ENCODE measurements at regions not wholly inside any gene's neighbourhood (a gene's known extent, or its start where the extent isn't known, plus 50 kb on each side); places are given as distances from the start of the nearest gene placed in this dataset.
A peak's percentile ranks its signal among the peaks of the same experiment; 100 is the strongest.

DNA sequence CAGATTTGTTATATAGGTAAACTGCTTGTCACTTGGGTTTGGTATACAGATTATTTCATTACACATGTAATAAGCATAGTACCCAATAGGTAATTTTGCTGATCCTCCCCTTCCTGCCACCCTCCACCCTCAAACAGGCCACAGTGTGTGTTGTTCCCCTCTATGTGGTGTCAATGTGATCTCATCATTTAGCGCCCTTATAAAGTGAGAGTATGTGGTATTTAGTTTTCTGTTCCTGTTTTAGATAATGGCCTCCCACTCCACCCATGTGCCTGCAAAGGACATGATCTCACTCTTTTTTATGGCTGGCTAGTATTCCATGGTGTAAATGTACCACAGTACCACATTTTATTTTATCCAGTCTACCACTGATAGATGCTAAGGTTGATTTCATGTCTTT, 522.1 kb upstream of the LRRC7 start (continued):
- TF ChIP-seq FOSL2 (IDR thresholded peaks at IDR 0.05; ENCODE audit: borderline replicate concordance, low read depth): no peak

GRCh38 chr1:69055194-69055593, 512.5 kb upstream of the LRRC7 start:
- POLR2A ChIA-PET: no interaction called here
- H3K27me3 ChIP-seq (ENCODE audit: insufficient read depth): no peaks in the 10 kb centered on the region

DNA sequence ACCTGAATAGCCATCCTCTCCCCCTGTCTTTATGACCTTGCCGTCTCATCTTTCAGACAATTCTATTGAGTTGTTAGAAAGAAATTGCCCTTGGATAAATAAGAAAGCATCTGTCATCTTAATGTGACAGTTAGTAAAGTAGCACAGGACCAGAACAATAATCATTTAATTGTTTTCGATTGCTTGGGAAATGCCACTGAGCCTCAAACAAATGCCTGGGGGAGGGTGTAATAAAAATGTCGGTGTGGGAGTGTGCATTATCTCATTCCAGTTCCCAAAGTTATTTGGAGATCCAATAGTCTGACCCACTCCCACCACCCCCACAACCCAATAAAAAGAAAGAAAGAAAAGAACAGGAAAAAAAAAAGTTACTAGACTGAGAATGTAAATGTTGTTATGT, 509.3 kb upstream of the LRRC7 start:
- no peaks in the 10 kb centered on the region for H3K79me2 ChIP-seq (ENCODE audit: insufficient read depth)
- ChIA-PET POLR2A (no interaction called here), CTCF (no interaction called here)
- H3K4me2 ChIP-seq: no peak overlapping the region
- no peaks in the 10 kb centered on the region; a peak in 1 of 4 replicates for H3K4me1 ChIP-seq (ENCODE audit: control insufficient read depth in 1 of 2, insufficient read depth in 2 of 2, low read depth in 1 of 2, low read length in 1 of 2)
- no peaks in the 10 kb centered on the region for H3F3A ChIP-seq (replicated peaks; ENCODE audit: insufficient read depth)
- H3K27ac ChIP-seq (ENCODE audit: low read depth in 2 of 2, low read length in 1 of 2): no peak overlapping the region
- H2AFZ ChIP-seq (ENCODE audit: low read depth): no peak overlapping the region
- no peaks in the 10 kb centered on the region for H3K9me2 ChIP-seq
- no peak for DNase-seq
- H3K27me3 ChIP-seq (ENCODE audit: insufficient read depth): no peaks in the 10 kb centered on the region
- H3K9me3 ChIP-seq: no peaks in the 10 kb centered on the region
- H4K20me1 ChIP-seq (ENCODE audit: insufficient read depth): no peaks in the 10 kb centered on the region
- no peaks in the 10 kb centered on the region for H3K36me3 ChIP-seq (replicated peaks in 1 of 2; ENCODE audit: control insufficient read depth in 1 of 2, insufficient read depth in 2 of 2, low read length in 1 of 2)
- no peak overlapping the region for H3K4me3 ChIP-seq (ENCODE audit: low read depth in 2 of 2, low read length in 1 of 2)
- H3K9ac ChIP-seq: no peak overlapping the region
- TF ChIP-seq GABPA (IDR thresholded peaks at IDR 0.05; ENCODE audit: low read depth) (no peak), RCOR1 (IDR thresholded peaks at IDR 0.05; ENCODE audit: low read length) (no peak), ELF1 (IDR thresholded peaks at IDR 0.05) (no peak), TAF1 (IDR thresholded peaks at IDR 0.05; ENCODE audit: borderline replicate concordance, low read depth, low read length) (no peak), MEF2A (IDR thresholded peaks at IDR 0.05; ENCODE audit: borderline replicate concordance, low read depth) (no peak), RFX5 (IDR thresholded peaks at IDR 0.05; ENCODE audit: low read length) (no peak), JUND (IDR thresholded peaks at IDR 0.05) (no peak), RAD21 (IDR thresholded peaks at IDR 0.05; ENCODE audit: low read length) (no peak), GATA2 (CRISPR knock-in tag; IDR thresholded peaks at IDR 0.05) (no peak), RXRA (IDR thresholded peaks at IDR 0.05; ENCODE audit: borderline replicate concordance, low read depth) (no peak), SIN3A (IDR thresholded peaks at IDR 0.05; ENCODE audit: borderline replicate concordance, low read depth, low read length) (no peak), POLR2AphosphoS5 (IDR thresholded peaks at IDR 0.05; ENCODE audit: low read depth, low read length) (no peak), TEAD4 (IDR thresholded peaks at IDR 0.05; ENCODE audit: borderline replicate concordance, insufficient read depth) (no peak), IRF3 (IDR thresholded peaks at IDR 0.05; ENCODE audit: low read depth, low read length) (no peak), EP300 (IDR thresholded peaks at IDR 0.05; ENCODE audit: borderline replicate concordance in 1 of 2, low read depth in 1 of 2, low read length in 1 of 2) (no peak), NFIC (IDR thresholded peaks at IDR 0.05; ENCODE audit: borderline replicate concordance) (no peak)
- WGBS (ENCODE audit: low lambda C conversion rate): 51% methylated on average over 3 of the region's 3 CpGs

More at GRCh38 chr1:69055194-69055593, 512.5 kb upstream of the LRRC7 start:
- no peak for TF ChIP-seq TEAD4 (IDR thresholded peaks at IDR 0.05; ENCODE audit: borderline replicate concordance, insufficient read depth)
- no peak for TF ChIP-seq NRF1 (IDR thresholded peaks at IDR 0.05; ENCODE audit: low read depth, low read length)
- DNase-seq: no peak
- H3K9ac ChIP-seq: no peak overlapping the region
- H3K4me3 ChIP-seq (ENCODE audit: low read depth in 2 of 2, low read length in 1 of 2): no peak overlapping the region
- H3K27ac ChIP-seq (ENCODE audit: low read depth in 2 of 2, low read length in 1 of 2): no peak overlapping the region
- 0 out of 2 replicates have a peak overlapping the region, but pooled peaks have one; percentile 19 for H2AFZ ChIP-seq (ENCODE audit: low read depth)
- no peaks in the 10 kb centered on the region for H3F3A ChIP-seq (replicated peaks; ENCODE audit: insufficient read depth)
- H3K79me2 ChIP-seq (ENCODE audit: insufficient read depth): no peaks in the 10 kb centered on the region
- H3K9me2 ChIP-seq: no peaks in the 10 kb centered on the region
- CTCF ChIA-PET: no interaction called here
- H3K9me3 ChIP-seq: no peaks in the 10 kb centered on the region
- no peaks in the 10 kb centered on the region for H3K36me3 ChIP-seq (replicated peaks in 1 of 2; ENCODE audit: control insufficient read depth in 1 of 2, insufficient read depth in 2 of 2, low read length in 1 of 2)
- 16% methylated on average over 2 of the region's 2 CpGs for WGBS (ENCODE audit: low lambda C conversion rate)
- H4K20me1 ChIP-seq (ENCODE audit: insufficient read depth): no peaks in the 10 kb centered on the region
- no peaks in the 10 kb centered on the region; a peak in 1 of 4 replicates for H3K4me1 ChIP-seq (ENCODE audit: control insufficient read depth in 1 of 2, insufficient read depth in 2 of 2, low read depth in 1 of 2, low read length in 1 of 2)
- H3K4me2 ChIP-seq: no peak overlapping the region

Measured in SK-N-SH (cell line).